ENCODE measurements at regions not wholly inside any gene's neighbourhood (a gene's known extent, or its start where the extent isn't known, plus 50 kb on each side); places are given as distances from the start of the nearest gene placed in this dataset.
A peak's percentile ranks its signal among the peaks of the same experiment; 100 is the strongest.

- no peak overlapping the region for H3K4ac ChIP-seq (ENCODE audit: low read depth, low read length)
- no peak overlapping the region for H2BK20ac ChIP-seq (ENCODE audit: low read depth, low read length)
- BruUV-seq (replicated peaks), result no TSS peak
- no peak overlapping the region for H3K9ac ChIP-seq (ENCODE audit: low read depth, low read length)
- H3K23ac ChIP-seq (ENCODE audit: low read depth, low read length), result no peak overlapping the region
- in situ Hi-C loops (cut with MboI; ENCODE audit: low sequenced_read_pairs), result no loop called here
- H3K14ac ChIP-seq (replicated peaks; ENCODE audit: low read depth, low read length), result no peak overlapping the region
- ChIA-PET POLR2A (ENCODE audit: unreplicated experiment) (no interaction called here), CTCF (no interaction called here)
- intact Hi-C loops (cut with micrococcal nuclease), result no loop called here
- no peaks in the 10 kb centered on the region for H4K20me1 ChIP-seq (ENCODE audit: insufficient read depth, low read length)
- no peaks in the 10 kb centered on the region for H3K36me3 ChIP-seq (ENCODE audit: control insufficient read depth, insufficient read depth, low read length)
- no peak overlapping the region for H2AK5ac ChIP-seq (ENCODE audit: low read depth, low read length)
- H3K4me2 ChIP-seq (ENCODE audit: low read depth, low read length), result no peak overlapping the region
- H2AK9ac ChIP-seq (replicated peaks; ENCODE audit: low read depth, low read length, poor library complexity), result no peak overlapping the region
- H2AFZ ChIP-seq (replicated peaks; ENCODE audit: low read length, poor library complexity), result no peak overlapping the region
- H4K8ac ChIP-seq (ENCODE audit: low read depth in 2 of 2, low read length in 2 of 2), result no peak overlapping the region
- H4K91ac ChIP-seq (ENCODE audit: insufficient read depth, low read depth, low read length), result no peak overlapping the region
- no peak for ATAC-seq (ENCODE audit: low read depth)
- H3K56ac ChIP-seq (ENCODE audit: extremely low read depth, insufficient read depth, low read length), result no peak overlapping the region
- no peaks in the 10 kb centered on the region for H3K9me1 ChIP-seq (ENCODE audit: insufficient read depth, low read length)
- H3K27ac ChIP-seq (ENCODE audit: insufficient read depth, low read length), result no peak overlapping the region
- no peak overlapping the region for H2BK5ac ChIP-seq (ENCODE audit: low read depth, low read length, poor library complexity, severe bottlenecking)
- no peak overlapping the region for H2BK15ac ChIP-seq (ENCODE audit: low read depth, low read length)
- peak; percentile 37 for DNase-seq
- TF ChIP-seq, protein P1, sequence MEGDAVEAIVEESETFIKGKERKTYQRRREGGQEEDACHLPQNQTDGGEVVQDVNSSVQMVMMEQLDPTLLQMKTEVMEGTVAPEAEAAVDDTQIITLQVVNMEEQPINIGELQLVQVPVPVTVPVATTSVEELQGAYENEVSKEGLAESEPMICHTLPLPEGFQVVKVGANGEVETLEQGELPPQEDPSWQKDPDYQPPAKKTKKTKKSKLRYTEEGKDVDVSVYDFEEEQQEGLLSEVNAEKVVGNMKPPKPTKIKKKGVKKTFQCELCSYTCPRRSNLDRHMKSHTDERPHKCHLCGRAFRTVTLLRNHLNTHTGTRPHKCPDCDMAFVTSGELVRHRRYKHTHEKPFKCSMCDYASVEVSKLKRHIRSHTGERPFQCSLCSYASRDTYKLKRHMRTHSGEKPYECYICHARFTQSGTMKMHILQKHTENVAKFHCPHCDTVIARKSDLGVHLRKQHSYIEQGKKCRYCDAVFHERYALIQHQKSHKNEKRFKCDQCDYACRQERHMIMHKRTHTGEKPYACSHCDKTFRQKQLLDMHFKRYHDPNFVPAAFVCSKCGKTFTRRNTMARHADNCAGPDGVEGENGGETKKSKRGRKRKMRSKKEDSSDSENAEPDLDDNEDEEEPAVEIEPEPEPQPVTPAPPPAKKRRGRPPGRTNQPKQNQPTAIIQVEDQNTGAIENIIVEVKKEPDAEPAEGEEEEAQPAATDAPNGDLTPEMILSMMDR (conservative IDR thresholded peaks at IDR 0.05; ENCODE audit: low read depth, low read length), result no peak
- no peak for TF ChIP-seq MAZ (IDR thresholded peaks at IDR 0.05; ENCODE audit: borderline replicate concordance, low read depth, low read length)
- TF ChIP-seq MAFK (IDR thresholded peaks at IDR 0.05; ENCODE audit: low read depth, low read length), result no peak
- TF ChIP-seq RFX5 (IDR thresholded peaks at IDR 0.05; ENCODE audit: low read depth, low read length), result no peak
- TF ChIP-seq FOS (IDR thresholded peaks at IDR 0.05; ENCODE audit: low read depth, low read length), result no peak
- TF ChIP-seq RCOR1 (IDR thresholded peaks at IDR 0.05; ENCODE audit: insufficient replicate concordance, low read length), result no peak
- no peak for TF ChIP-seq NFE2L2 (IDR thresholded peaks at IDR 0.05; ENCODE audit: low read depth, low read length)
- TF ChIP-seq BHLHE40 (IDR thresholded peaks at IDR 0.05; ENCODE audit: low read depth, low read length), result no peak
- TF ChIP-seq CEBPB (IDR thresholded peaks at IDR 0.05; ENCODE audit: low read depth, low read length), result no peak
- TF ChIP-seq, protein P2, sequence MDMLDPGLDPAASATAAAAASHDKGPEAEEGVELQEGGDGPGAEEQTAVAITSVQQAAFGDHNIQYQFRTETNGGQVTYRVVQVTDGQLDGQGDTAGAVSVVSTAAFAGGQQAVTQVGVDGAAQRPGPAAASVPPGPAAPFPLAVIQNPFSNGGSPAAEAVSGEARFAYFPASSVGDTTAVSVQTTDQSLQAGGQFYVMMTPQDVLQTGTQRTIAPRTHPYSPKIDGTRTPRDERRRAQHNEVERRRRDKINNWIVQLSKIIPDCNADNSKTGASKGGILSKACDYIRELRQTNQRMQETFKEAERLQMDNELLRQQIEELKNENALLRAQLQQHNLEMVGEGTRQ (IDR thresholded peaks at IDR 0.05; ENCODE audit: low read depth, low read length), result no peak
- TF ChIP-seq SMC3 (IDR thresholded peaks at IDR 0.05; ENCODE audit: low read depth, low read length), result no peak
- no peak for TF ChIP-seq RAD21 (IDR thresholded peaks at IDR 0.05; ENCODE audit: low read length)
- no peak for TF ChIP-seq POLR2A (IDR thresholded peaks at IDR 0.05; ENCODE audit: low read depth, low read length)
- TF ChIP-seq MXI1 (IDR thresholded peaks at IDR 0.05; ENCODE audit: borderline replicate concordance, low read depth, low read length), result no peak
- no peaks in the 10 kb centered on the region for H3K79me1 ChIP-seq (ENCODE audit: low read depth in 1 of 2, low read length in 2 of 2)
- WGBS, 2 experiments (ENCODE audit: extremely low coverage in 2 of 2, insufficient read length in 1 of 2), result no CpG with 5 or more reads among the region's 1 CpG
- no peak overlapping the region for H2BK120ac ChIP-seq (ENCODE audit: low read depth, low read length)
- dilution Hi-C loops (cut with HindIII; ENCODE audit: low sequenced_read_pairs, unreplicated experiment), result no loop called here
- no peaks in the 10 kb centered on the region for H3K9me3 ChIP-seq (ENCODE audit: control insufficient read depth, insufficient read depth, low read length)
- H3K18ac ChIP-seq (ENCODE audit: low read depth, low read length), result no peak overlapping the region
- no peaks in the 10 kb centered on the region for H3K27me3 ChIP-seq (ENCODE audit: control insufficient read depth, insufficient read depth, low read length)
- H4K5ac ChIP-seq (ENCODE audit: low read depth, low read length), result no peak overlapping the region
- H3K4me3 ChIP-seq (ENCODE audit: insufficient read depth, low read depth, low read length), result no peak overlapping the region
- H3K4me1 ChIP-seq (ENCODE audit: control insufficient read depth, insufficient read depth, low read length), result peaks cover 5% of the 10 kb centered on the region
These were observed 240.0 kb upstream of the GULP1 start for GRCh38 chr2:188051706-188052105.
